Suprapubic skin (tissue), 4 donors: ENCODE measurements at regions not wholly inside any gene's neighbourhood (a gene's known extent, or its start where the extent isn't known, plus 50 kb on each side); places are given as distances from the start of the nearest gene placed in this dataset.

Experiments
- DNase-seq, 2 donors: peaks; one replicate each; pipeline ENCODE4 v3.0.0-alpha.2; 2019; ENCODE audit warnings: low spot score in 2 of 2
- H3K27ac ChIP-seq: fragments of 200-600 bp; sonication (generic); one replicate; pipeline ENCODE4 v1.5.1; 2019
- H3K27me3 ChIP-seq: fragments of 200-600 bp; sonication (generic); one replicate; pipeline ENCODE4 v1.5.1; 2019
- H3K36me3 ChIP-seq: fragments of 200-600 bp; sonication (generic); one replicate; pipeline ENCODE4 v1.5.1; 2019
- H3K4me1 ChIP-seq: fragments of 200-600 bp; sonication (generic); one replicate; pipeline ENCODE4 v1.5.1; 2019
- H3K4me3 ChIP-seq: fragments of 200-600 bp; sonication (generic); one replicate; pipeline ENCODE4 v1.5.1; 2019; ENCODE audit warnings: mild to moderate bottlenecking
- H3K9me3 ChIP-seq: fragments of 200-600 bp; sonication (generic); one replicate; pipeline ENCODE4 v1.5.1; 2019
- CTCF ChIP-seq, 2 donors: fragments of 200-600 bp in 1 of 2; fragments of 450-650 bp in 1 of 2; sonication (generic) in 1 of 2; IDR thresholded peaks; one replicate each; pipeline ENCODE4 v1.5.1; 2016 to 2019; ENCODE audit warnings: antibody characterized with exemption in 2 of 2, mild to moderate bottlenecking in 1 of 2, moderate library complexity in 1 of 2
- EP300 ChIP-seq: sonication (generic); formaldehyde crosslinking; IDR thresholded peaks from one replicate; pipeline ENCODE4 v1.6.1; 2017; ENCODE audit warnings: antibody characterized with exemption
- POLR2A ChIP-seq, 2 donors: fragments of 450-650 bp; IDR thresholded peaks; one replicate each; pipeline ENCODE4 v1.6.1; 2017; ENCODE audit warnings: antibody characterized with exemption in 2 of 2, mild to moderate bottlenecking in 2 of 2, moderate library complexity in 2 of 2
- POLR2AphosphoS5 ChIP-seq, 3 donors: sonication (generic); formaldehyde crosslinking; IDR thresholded peaks; one replicate each; pipeline ENCODE4 v1.6.1; 2017; ENCODE audit warnings: antibody characterized with exemption in 3 of 3
- WGBS: methylation state at CpG from one replicate; pipeline ENCODE4 v1.1.5; 2018; 5-methylcytosine and 5-hydroxymethylcytosine counted together

DNA sequence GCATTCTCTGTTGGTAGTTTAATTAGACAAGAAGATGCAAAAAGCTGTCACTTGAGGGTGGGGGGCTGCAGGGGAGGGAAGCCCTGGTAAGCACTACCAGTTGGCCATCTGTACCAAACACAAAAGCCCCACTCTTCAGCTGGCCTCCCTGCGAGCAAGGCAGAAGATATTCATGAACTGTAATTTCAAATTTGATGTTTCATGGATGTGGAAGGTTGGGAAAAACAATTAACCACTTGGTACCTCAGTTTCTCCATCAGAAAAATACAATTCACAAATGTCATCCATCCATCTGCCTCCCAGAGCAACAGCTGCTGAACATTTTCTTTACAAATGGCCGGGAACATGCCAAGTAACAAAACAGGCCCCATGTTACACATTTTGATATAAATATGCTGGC is 265.3 kb downstream of the HNRNPD start:
- no peak for DNase-seq
- TF ChIP-seq POLR2A (IDR thresholded peaks at IDR 0.05): no peak
- Histone ChIP-seq H3K4me1 (no peaks in the 10 kb centered on the region), H3K4me3 (no peak overlapping the region), H3K27me3 (no peaks in the 10 kb centered on the region), H3K9me3 (no peaks in the 10 kb centered on the region), H3K27ac (no peak overlapping the region), H3K36me3 (no peaks in the 10 kb centered on the region)
- WGBS: 77% methylated on average over 2 of the region's 2 CpGs

- H3K4me3 ChIP-seq: no peak overlapping the region
- no peak overlapping the region for H3K27ac ChIP-seq
- no peak for TF ChIP-seq POLR2A (IDR thresholded peaks at IDR 0.05)
- TF ChIP-seq EP300: no peak
- no peak for TF ChIP-seq POLR2AphosphoS5 (IDR thresholded peaks at IDR 0.05)
- TF ChIP-seq CTCF (IDR thresholded peaks at IDR 0.05): no peak
- H3K4me1 ChIP-seq: no peaks in the 10 kb centered on the region
- H3K36me3 ChIP-seq: no peaks in the 10 kb centered on the region
- no peaks in the 10 kb centered on the region for H3K27me3 ChIP-seq
- no peaks in the 10 kb centered on the region for H3K9me3 ChIP-seq
- WGBS: 50% methylated on average over 1 of the region's 1 CpG
- DNase-seq: no peak
These were observed 269.2 kb downstream of the HNRNPD start for GRCh38 chr4:82104578-82104977.

GRCh38 chr4:82099928-82100579 is 273.7 kb downstream of the HNRNPD start:
- WGBS: 52% methylated on average over 6 of the region's 6 CpGs
- TF ChIP-seq POLR2A (IDR thresholded peaks at IDR 0.05) (no peak), POLR2AphosphoS5 (IDR thresholded peaks at IDR 0.05) (no peak), EP300 (no peak), CTCF (IDR thresholded peaks at IDR 0.05) (no peak)
- no peaks in the 10 kb centered on the region for H3K27me3 ChIP-seq
- DNase-seq: no peak
- H3K27ac ChIP-seq: no peak overlapping the region
- no peak overlapping the region for H3K4me3 ChIP-seq
- no peaks in the 10 kb centered on the region for H3K36me3 ChIP-seq
- no peaks in the 10 kb centered on the region for H3K9me3 ChIP-seq
- H3K4me1 ChIP-seq: no peaks in the 10 kb centered on the region

DNA sequence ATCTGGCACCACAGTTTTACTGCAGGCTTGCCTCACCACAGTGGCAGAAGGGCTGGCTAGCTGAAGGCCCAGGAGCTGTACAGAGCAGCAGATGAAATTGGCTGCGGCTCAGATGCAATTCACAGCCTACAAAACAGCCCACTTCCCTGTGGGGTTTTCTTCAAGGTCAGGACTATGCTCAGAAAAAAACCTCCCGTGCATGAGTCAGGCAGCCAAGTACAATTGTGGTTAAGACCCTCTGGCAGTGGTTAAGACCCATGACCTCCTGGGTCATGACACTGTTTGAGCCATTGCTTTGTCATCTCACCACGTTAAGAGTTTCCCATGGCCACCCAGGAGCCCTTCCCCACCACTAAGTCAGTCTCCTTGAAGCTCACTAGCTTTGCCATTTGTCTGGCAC is 276.3 kb downstream of the HNRNPD start:
- no peak overlapping the region for H3K27ac ChIP-seq
- no peaks in the 10 kb centered on the region for H3K36me3 ChIP-seq
- H3K4me3 ChIP-seq: no peak overlapping the region
- no peaks in the 10 kb centered on the region for H3K9me3 ChIP-seq
- no peaks in the 10 kb centered on the region for H3K27me3 ChIP-seq
- 72% methylated on average over 3 of the region's 3 CpGs for WGBS
- no peaks in the 10 kb centered on the region for H3K4me1 ChIP-seq
- no peak for TF ChIP-seq EP300
- no peak for TF ChIP-seq POLR2AphosphoS5 (IDR thresholded peaks at IDR 0.05)
- no peak for TF ChIP-seq POLR2A (IDR thresholded peaks at IDR 0.05)
- TF ChIP-seq CTCF (IDR thresholded peaks at IDR 0.05): no peak
- no peak for DNase-seq

- 36% methylated on average over 2 of the region's 2 CpGs for WGBS
- DNase-seq: no peak
These were observed 283.1 kb downstream of the HNRNPD start for GRCh38 chr4:82090717-82091116.

More at GRCh38 chr4:82090717-82091116, 283.1 kb downstream of the HNRNPD start:
- H3K9me3 ChIP-seq: no peaks in the 10 kb centered on the region
- H3K4me1 ChIP-seq: no peaks in the 10 kb centered on the region
- H3K36me3 ChIP-seq: no peaks in the 10 kb centered on the region
- TF ChIP-seq CTCF (IDR thresholded peaks at IDR 0.05) (no peak), POLR2AphosphoS5 (IDR thresholded peaks at IDR 0.05) (no peak), POLR2A (IDR thresholded peaks at IDR 0.05) (no peak)
- no peak overlapping the region for H3K27ac ChIP-seq
- no peaks in the 10 kb centered on the region for H3K27me3 ChIP-seq
- H3K4me3 ChIP-seq: no peak overlapping the region
